CD14-positive monocyte (primary cell): ENCODE measurements at regions not wholly inside any gene's neighbourhood (a gene's known extent, or its start where the extent isn't known, plus 50 kb on each side); places are given as distances from the start of the nearest gene placed in this dataset.

ENCODE experiments used
- DNase-seq, 3 donors: peaks; one replicate each; pipeline ENCODE4 v3.0.0-alpha.2; 2011 to 2022
- H2AFZ ChIP-seq: 2 replicates; pipeline ENCODE4 v1.6.0; 2012; ENCODE audit warnings: mild to moderate bottlenecking, low read depth, low read length, inconsistent platforms; ENCODE audit not compliant: insufficient read depth, poor library complexity, severe bottlenecking
- H3K27ac ChIP-seq, 2 donors: 1 replicate in 1 of 2; 2 replicates in 1 of 2; pipeline ENCODE4 v1.5.1; 2012 to 2013; ENCODE audit warnings: low read length in 2 of 2, control low read depth in 1 of 2, inconsistent platforms in 1 of 2, low read depth in 1 of 2, mild to moderate bottlenecking in 1 of 2
- H3K27me3 ChIP-seq, 2 donors: one replicate each; pipeline versions ENCODE4 v1.6.0 to v1.6.1; 2011 to 2013; ENCODE audit warnings: low read length in 2 of 2; ENCODE audit not compliant: control insufficient read depth in 2 of 2, insufficient read depth in 2 of 2
- H3K36me3 ChIP-seq, 2 donors: replicated peaks in 1 of 2; 1 replicate in 1 of 2; 2 replicates in 1 of 2; pipeline versions ENCODE4 v1.5.1 to v1.6.1; 2012 to 2013; ENCODE audit warnings: low read length in 2 of 2, control low read depth in 1 of 2, inconsistent platforms in 1 of 2, mild to moderate bottlenecking in 1 of 2; ENCODE audit not compliant: insufficient read depth in 2 of 2, control insufficient read depth in 1 of 2
- H3K4me1 ChIP-seq, 2 donors: 1 replicate in 1 of 2; 2 replicates in 1 of 2; pipeline versions ENCODE4 v1.5.1 to v1.6.1; 2012 to 2013; ENCODE audit warnings: low read length in 2 of 2, control low read depth in 1 of 2, inconsistent platforms in 1 of 2, mild to moderate bottlenecking in 1 of 2, moderate library complexity in 1 of 2; ENCODE audit not compliant: insufficient read depth in 2 of 2, control insufficient read depth in 1 of 2
- H3K4me2 ChIP-seq: replicated peaks from 2 replicates; pipeline ENCODE3; 2012; ENCODE audit warnings: low read length, moderate library complexity, mild to moderate bottlenecking; ENCODE audit not compliant: poor library complexity, severe bottlenecking; ENCODE audit errors: extremely low read depth
- H3K4me3 ChIP-seq, 3 experiments: fragments of 200-600 bp in 1 of 3; sonication (generic) in 1 of 3; replicated peaks in 1 of 3; 1 replicate in 2 of 3; 2 replicates in 1 of 3; pipeline ENCODE4 v1.5.1; 2011 to 2013; ENCODE audit warnings: low read length in 3 of 3, mild to moderate bottlenecking in 3 of 3, control low read depth in 2 of 3, low read depth in 2 of 3, inconsistent platforms in 1 of 3, moderate library complexity in 1 of 3
- H3K79me2 ChIP-seq: 2 replicates; pipeline ENCODE4 v1.6.0; 2012; ENCODE audit warnings: mild to moderate bottlenecking, control low read depth, inconsistent platforms, low read length, moderate library complexity; ENCODE audit not compliant: insufficient read depth
- H3K9ac ChIP-seq: 2 replicates; pipeline ENCODE4 v1.6.0; 2017; ENCODE audit warnings: low read length, mild to moderate bottlenecking; ENCODE audit not compliant: insufficient read depth, poor library complexity, severe bottlenecking
- H3K9me3 ChIP-seq, 2 donors: replicated peaks in 1 of 2; 1 replicate in 1 of 2; 2 replicates in 1 of 2; pipeline versions ENCODE4 v1.5.1 to v1.6.1; 2012 to 2013; ENCODE audit warnings: low read length in 2 of 2, control low read depth in 1 of 2; ENCODE audit not compliant: control insufficient read depth in 1 of 2, insufficient read depth in 1 of 2
- H4K20me1 ChIP-seq: 2 replicates; pipeline ENCODE4 v1.6.0; 2012; ENCODE audit warnings: mild to moderate bottlenecking, low read length, control low read depth, moderate library complexity; ENCODE audit not compliant: insufficient read depth
- H3K27ac Mint-ChIP-seq, 7 donors: one replicate each; pipeline ENCODE4 v1.8.0; 2020; ENCODE audit warnings: mild to moderate bottlenecking in 7 of 7, mixed read lengths in 7 of 7, moderate library complexity in 6 of 7, inconsistent platforms in 2 of 7
- H3K27me3 Mint-ChIP-seq, 3 donors: one replicate each; pipeline ENCODE4 v1.8.0; 2021 to 2022; ENCODE audit warnings: low read depth in 3 of 3, mild to moderate bottlenecking in 3 of 3, mixed read lengths in 3 of 3, moderate library complexity in 3 of 3, inconsistent platforms in 1 of 3
- H3K36me3 Mint-ChIP-seq, 2 donors: one replicate each; pipeline ENCODE4 v1.8.0; 2020; ENCODE audit warnings: mixed read lengths in 2 of 2, inconsistent platforms in 1 of 2, mild to moderate bottlenecking in 1 of 2
- H3K4me1 Mint-ChIP-seq: one replicate; pipeline ENCODE4 v1.8.0; 2020; ENCODE audit warnings: mild to moderate bottlenecking, mixed read lengths
- H3K4me3 Mint-ChIP-seq, 2 donors: one replicate each; pipeline ENCODE4 v1.8.0; 2020; ENCODE audit warnings: mild to moderate bottlenecking in 2 of 2, mixed read lengths in 2 of 2, moderate library complexity in 1 of 2
- H3K9me3 Mint-ChIP-seq, 7 donors: one replicate each; pipeline ENCODE4 v1.8.0; 2020 to 2022; ENCODE audit warnings: mixed read lengths in 7 of 7, mild to moderate bottlenecking in 6 of 7, moderate library complexity in 6 of 7, inconsistent platforms in 2 of 7
- WGBS: methylation state at CpG from one replicate; pipeline ENCODE4 v1.1.5; 2013; ENCODE audit warnings: missing lambda C conversion rate; ENCODE audit not compliant: insufficient coverage; 5-methylcytosine and 5-hydroxymethylcytosine counted together
- intact Hi-C, 2 donors: fragments of 100-400 bp; cut with micrococcal nuclease; formaldehyde crosslinking; loops; one replicate each; pipeline versions ENCODE4 v1.15.0 to v1.15.1; 2023
- TF ChIP-seq, protein P1 (sequence below): fragments of 200-600 bp; IDR thresholded peaks from one replicate; pipeline ENCODE4 v1.8.0; 2022; ENCODE audit warnings: antibody characterized with exemption, mild to moderate bottlenecking

GRCh38 chr7:18366394-18366793 lies 129.2 kb upstream of the HDAC9 start:
- H3K27ac Mint-ChIP-seq = no peak overlapping the region
- Histone ChIP-seq H3K4me1 (no peaks in the 10 kb centered on the region), H3K36me3 (peaks cover 2 to 14% of the 10 kb centered on the region in 2 donors), H3K27me3 (no peaks in the 10 kb centered on the region), H3K4me2 (no peak overlapping the region), H4K20me1 (peaks cover 85% of the 10 kb centered on the region), H3K27ac (peak overlapping the region in 1 of 2 donors; percentile 2), H2AFZ (no peak overlapping the region), H3K79me2 (peaks cover 94% of the 10 kb centered on the region), H3K9ac (no peak overlapping the region), H3K4me3 (no peak overlapping the region), H3K9me3 (no peaks in the 10 kb centered on the region)
- H3K27me3 Mint-ChIP-seq = peaks cover 0 to 3% (median 0%) of the 10 kb centered on the region in 3 donors
- no CpG with 5 or more reads among the region's 1 CpG for WGBS
- no peak for DNase-seq
- no peak overlapping the region for H3K4me3 Mint-ChIP-seq
- TF ChIP-seq, protein P1, sequence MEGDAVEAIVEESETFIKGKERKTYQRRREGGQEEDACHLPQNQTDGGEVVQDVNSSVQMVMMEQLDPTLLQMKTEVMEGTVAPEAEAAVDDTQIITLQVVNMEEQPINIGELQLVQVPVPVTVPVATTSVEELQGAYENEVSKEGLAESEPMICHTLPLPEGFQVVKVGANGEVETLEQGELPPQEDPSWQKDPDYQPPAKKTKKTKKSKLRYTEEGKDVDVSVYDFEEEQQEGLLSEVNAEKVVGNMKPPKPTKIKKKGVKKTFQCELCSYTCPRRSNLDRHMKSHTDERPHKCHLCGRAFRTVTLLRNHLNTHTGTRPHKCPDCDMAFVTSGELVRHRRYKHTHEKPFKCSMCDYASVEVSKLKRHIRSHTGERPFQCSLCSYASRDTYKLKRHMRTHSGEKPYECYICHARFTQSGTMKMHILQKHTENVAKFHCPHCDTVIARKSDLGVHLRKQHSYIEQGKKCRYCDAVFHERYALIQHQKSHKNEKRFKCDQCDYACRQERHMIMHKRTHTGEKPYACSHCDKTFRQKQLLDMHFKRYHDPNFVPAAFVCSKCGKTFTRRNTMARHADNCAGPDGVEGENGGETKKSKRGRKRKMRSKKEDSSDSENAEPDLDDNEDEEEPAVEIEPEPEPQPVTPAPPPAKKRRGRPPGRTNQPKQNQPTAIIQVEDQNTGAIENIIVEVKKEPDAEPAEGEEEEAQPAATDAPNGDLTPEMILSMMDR = no peak
- H3K36me3 Mint-ChIP-seq = peaks cover 22 to 25% of the 10 kb centered on the region in 2 donors
- no peaks in the 10 kb centered on the region for H3K9me3 Mint-ChIP-seq
- no peaks in the 10 kb centered on the region for H3K4me1 Mint-ChIP-seq
- intact Hi-C loops = no loop called here

GRCh38 chr7:18369011-18369410 lies 126.5 kb upstream of the HDAC9 start:
- no peaks in the 10 kb centered on the region for H3K27me3 Mint-ChIP-seq
- no peaks in the 10 kb centered on the region for H3K9me3 Mint-ChIP-seq

More at GRCh38 chr7:18369011-18369410, 126.5 kb upstream of the HDAC9 start:
- no CpG with 5 or more reads among the region's 1 CpG for WGBS
- DNase-seq = no peak
- Histone ChIP-seq H2AFZ (no peak overlapping the region), H3K27me3 (no peaks in the 10 kb centered on the region), H3K4me1 (no peaks in the 10 kb centered on the region), H4K20me1 (peaks cover 90% of the 10 kb centered on the region), H3K36me3 (peaks cover 6 to 22% of the 10 kb centered on the region in 2 donors), H3K9ac (no peak overlapping the region), H3K27ac (no peak overlapping the region), H3K4me2 (no peak overlapping the region), H3K4me3 (no peak overlapping the region), H3K79me2 (peaks cover 92% of the 10 kb centered on the region), H3K9me3 (no peaks in the 10 kb centered on the region)
- no peaks in the 10 kb centered on the region for H3K4me1 Mint-ChIP-seq
- no peak overlapping the region for H3K27ac Mint-ChIP-seq
- no peak overlapping the region for H3K4me3 Mint-ChIP-seq
- H3K36me3 Mint-ChIP-seq = peaks cover 24 to 25% of the 10 kb centered on the region in 2 donors
- TF ChIP-seq, protein P1 = no peak
- intact Hi-C loops = no loop called here
